ENCODE measurements at regions not wholly inside any gene's neighbourhood (a gene's known extent, or its start where the extent isn't known, plus 50 kb on each side); places are given as distances from the start of the nearest gene placed in this dataset.

GRCh38 chr16:48999508-48999907, 282.1 kb downstream of the CBLN1 start:
- no peak for TF ChIP-seq MAX (IDR thresholded peaks at IDR 0.05; ENCODE audit: low read depth)
- TF ChIP-seq CTCF (IDR thresholded peaks at IDR 0.05), result no peak
- no peak for TF ChIP-seq RCOR1 (IDR thresholded peaks at IDR 0.05; ENCODE audit: low read length)
- TF ChIP-seq YY1 (IDR thresholded peaks at IDR 0.05; ENCODE audit: low read depth), result no peak
- TF ChIP-seq ZBTB33 (IDR thresholded peaks at IDR 0.05; ENCODE audit: borderline replicate concordance, low read depth), result no peak
- TF ChIP-seq TAF1 (IDR thresholded peaks at IDR 0.05; ENCODE audit: borderline replicate concordance, low read depth, low read length), result no peak
